ENCODE measurements at regions not wholly inside any gene's neighbourhood (a gene's known extent, or its start where the extent isn't known, plus 50 kb on each side); places are given as distances from the start of the nearest gene placed in this dataset.

DNA sequence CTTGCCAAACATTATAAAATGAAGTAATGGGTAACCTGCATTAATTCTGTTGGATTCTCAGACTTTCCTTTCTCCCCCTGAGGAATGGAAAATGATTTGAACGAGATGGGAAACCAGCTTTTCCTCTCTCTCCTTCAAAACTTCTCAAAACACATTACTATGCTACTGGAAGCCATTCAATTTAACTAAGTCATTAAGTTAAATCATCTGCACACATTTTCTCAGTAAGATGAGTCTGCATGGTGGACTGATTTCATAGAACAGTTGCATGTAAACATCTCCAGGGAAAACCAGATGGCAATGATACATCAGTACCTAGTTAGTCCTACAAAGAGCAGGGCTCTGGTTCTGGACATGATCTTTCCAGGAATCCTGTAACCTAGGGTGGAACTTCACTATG lies 59.9 kb downstream of the BMP4 start:
- Mint-ChIP-seq H3K27ac (no peak overlapping the region), H3K36me3 (ENCODE audit: low read depth) (no peaks in the 10 kb centered on the region), H3K9me3 (no peaks in the 10 kb centered on the region), H3K27me3 (ENCODE audit: insufficient read depth) (no peaks in the 10 kb centered on the region), H3K4me3 (no peak overlapping the region), H3K4me1 (ENCODE audit: low read depth) (peaks cover 9% of the 10 kb centered on the region)
- DNase-seq (ENCODE audit: low spot score): no peak
- intact Hi-C loops (cut with micrococcal nuclease): no loop called here

DNA sequence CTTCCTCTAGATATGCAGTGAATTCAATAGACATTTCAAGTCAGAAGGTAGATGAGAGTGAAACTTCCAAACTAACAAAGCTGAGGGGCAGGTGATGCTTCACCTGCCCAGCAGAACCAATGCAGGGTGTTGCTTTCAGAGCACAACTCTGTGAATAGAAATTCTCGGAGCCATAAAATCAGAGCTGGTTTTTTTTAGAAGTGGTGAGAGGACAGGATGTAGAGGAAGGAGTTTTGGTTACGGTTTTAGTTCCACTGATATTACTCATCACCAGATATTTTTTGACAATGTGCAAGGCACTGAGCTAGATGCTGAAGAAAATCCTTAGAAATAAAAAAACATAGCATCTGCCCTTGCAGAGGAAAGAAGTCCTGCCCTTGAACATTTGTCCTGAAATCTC lies 62.2 kb downstream of the BMP4 start:
- no peaks in the 10 kb centered on the region for H3K36me3 Mint-ChIP-seq (ENCODE audit: low read depth)
- no peak overlapping the region for H3K4me3 Mint-ChIP-seq
- H3K4me1 Mint-ChIP-seq (ENCODE audit: low read depth): peaks cover 9% of the 10 kb centered on the region
- H3K9me3 Mint-ChIP-seq: no peaks in the 10 kb centered on the region
- no peaks in the 10 kb centered on the region for H3K27me3 Mint-ChIP-seq (ENCODE audit: insufficient read depth)
- no peak for DNase-seq (ENCODE audit: low spot score)
- no peak overlapping the region for H3K27ac Mint-ChIP-seq
- intact Hi-C loops (cut with micrococcal nuclease): no loop called here

DNA sequence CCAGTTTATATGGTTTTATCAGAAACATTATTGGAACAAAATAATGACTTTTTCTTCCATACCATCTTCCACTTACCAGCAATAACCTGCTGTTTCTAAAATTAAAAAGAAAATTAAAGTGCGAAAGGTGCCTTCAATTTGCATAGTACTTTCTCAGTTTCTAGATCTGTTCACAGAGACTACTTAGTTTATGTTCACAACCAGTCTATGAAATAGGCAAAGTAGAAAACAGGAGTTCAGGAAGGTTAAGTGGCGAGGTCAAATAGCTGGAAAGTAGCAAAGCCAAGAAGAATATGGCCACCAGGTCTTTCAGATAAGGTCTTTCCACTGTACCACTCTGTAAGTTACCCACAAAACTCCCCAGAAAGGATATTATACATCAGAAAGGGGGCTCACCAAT lies 63.3 kb downstream of the BMP4 start:
- H3K9me3 Mint-ChIP-seq: no peaks in the 10 kb centered on the region
- H3K27me3 Mint-ChIP-seq (ENCODE audit: insufficient read depth): no peaks in the 10 kb centered on the region
- intact Hi-C loops (cut with micrococcal nuclease): no loop called here
- no peaks in the 10 kb centered on the region for H3K36me3 Mint-ChIP-seq (ENCODE audit: low read depth)
- H3K4me3 Mint-ChIP-seq: no peak overlapping the region
- no peak for DNase-seq (ENCODE audit: low spot score)
- peaks cover 9% of the 10 kb centered on the region for H3K4me1 Mint-ChIP-seq (ENCODE audit: low read depth)
- H3K27ac Mint-ChIP-seq: no peak overlapping the region

DNA sequence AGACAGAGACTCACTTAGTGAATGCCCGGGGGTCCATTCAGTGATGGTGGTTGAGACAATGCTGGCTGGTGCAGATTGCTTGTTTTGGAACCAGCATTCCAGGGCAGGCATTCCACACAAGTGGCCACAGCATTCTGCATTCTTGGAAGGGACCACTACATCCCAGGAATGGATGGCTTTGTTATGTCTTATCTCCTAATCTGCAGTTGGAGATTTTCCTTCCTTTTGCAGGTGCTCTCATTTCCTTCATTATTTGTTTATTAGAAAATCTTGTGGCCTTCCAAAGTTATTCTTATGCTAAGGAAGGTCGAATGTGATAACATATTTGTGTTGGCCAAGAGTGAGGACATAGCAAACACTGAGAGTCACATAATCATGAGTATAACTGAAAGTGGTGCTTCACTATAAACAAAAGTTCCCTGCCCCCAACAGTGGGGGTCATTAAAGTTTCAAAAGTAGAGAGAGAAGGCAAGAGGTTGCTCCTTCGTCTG lies 66.0 kb downstream of the BMP4 start:
- no peaks in the 10 kb centered on the region for H3K27me3 Mint-ChIP-seq (ENCODE audit: insufficient read depth)
- H3K4me1 Mint-ChIP-seq (ENCODE audit: low read depth): peaks cover 9% of the 10 kb centered on the region
- no peak for DNase-seq (ENCODE audit: low spot score)
- no peaks in the 10 kb centered on the region for H3K9me3 Mint-ChIP-seq
- no peaks in the 10 kb centered on the region for H3K36me3 Mint-ChIP-seq (ENCODE audit: low read depth)
- no peak overlapping the region for H3K27ac Mint-ChIP-seq
- H3K4me3 Mint-ChIP-seq: no peak overlapping the region
- intact Hi-C loops (cut with micrococcal nuclease): no loop called here

DNA sequence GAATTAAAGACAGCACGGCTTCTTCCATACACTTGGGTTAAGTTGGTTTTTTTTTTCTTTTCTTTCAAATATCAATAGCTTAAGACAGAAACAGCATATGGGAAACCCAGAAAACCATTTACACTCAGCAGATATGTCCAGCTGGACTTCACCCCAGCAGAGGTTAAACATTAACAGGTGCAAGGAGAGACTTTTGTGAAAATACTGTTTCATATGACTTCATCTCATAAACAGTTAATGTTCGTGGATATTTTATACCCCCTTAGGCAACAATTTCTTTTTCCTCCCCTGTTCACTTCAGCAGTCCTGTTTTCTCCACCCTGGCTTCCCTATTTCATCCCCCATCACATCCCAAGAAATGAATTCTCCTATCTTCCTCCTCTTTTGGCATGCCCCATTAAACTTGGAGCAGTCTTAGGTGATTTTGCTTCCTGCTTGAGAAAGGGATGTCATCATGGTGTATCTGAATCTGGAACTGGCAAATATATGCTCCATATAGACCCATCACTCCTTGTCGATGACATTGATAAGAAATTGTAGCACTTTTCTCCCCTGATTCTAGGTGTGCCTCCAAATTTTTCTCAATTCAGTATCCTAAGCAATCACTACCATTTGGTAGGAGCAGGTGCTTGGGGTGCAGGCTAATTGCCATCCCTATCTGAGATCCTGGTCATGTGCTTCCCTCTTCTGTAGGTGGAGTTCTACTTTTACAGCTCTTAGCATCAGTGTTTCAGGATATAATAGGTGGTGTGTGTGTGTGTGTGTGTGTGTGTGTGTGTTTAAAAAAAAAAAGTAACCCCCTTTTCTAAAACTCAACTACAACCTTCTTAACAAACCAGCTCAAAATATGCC lies 67.9 kb downstream of the BMP4 start:
- intact Hi-C loops (cut with micrococcal nuclease): no loop called here
- Mint-ChIP-seq H3K9me3 (no peaks in the 10 kb centered on the region), H3K4me1 (ENCODE audit: low read depth) (peaks cover under 1% of the 10 kb centered on the region), H3K27ac (no peak overlapping the region), H3K27me3 (ENCODE audit: insufficient read depth) (no peaks in the 10 kb centered on the region), H3K36me3 (ENCODE audit: low read depth) (no peaks in the 10 kb centered on the region), H3K4me3 (no peak overlapping the region)
- no peak for DNase-seq (ENCODE audit: low spot score)

DNA sequence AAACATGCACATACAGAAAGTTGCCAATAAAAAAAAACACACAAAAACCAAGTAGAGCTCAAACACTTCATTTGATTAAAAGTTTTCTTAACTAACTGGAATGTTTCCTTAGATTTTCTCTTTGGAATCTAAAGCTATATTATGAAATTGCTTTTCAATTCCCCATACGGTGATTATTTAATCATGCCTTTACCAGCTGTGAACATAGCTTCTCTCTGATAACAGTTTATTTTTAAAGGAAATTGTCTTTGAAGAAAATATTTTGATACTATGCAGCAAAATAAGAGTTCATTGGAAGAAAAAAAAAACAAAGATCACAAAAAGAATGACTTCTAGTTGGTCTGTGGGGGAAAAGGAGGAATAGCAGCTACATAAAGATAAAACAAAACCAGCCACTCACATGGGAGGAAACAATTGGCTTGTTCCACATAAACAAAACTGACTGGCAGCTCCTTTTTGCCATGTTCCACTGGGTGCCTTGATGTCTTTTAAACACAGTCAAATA lies 71.4 kb downstream of the BMP4 start:
- Mint-ChIP-seq H3K4me1 (ENCODE audit: low read depth) (no peaks in the 10 kb centered on the region), H3K36me3 (ENCODE audit: low read depth) (no peaks in the 10 kb centered on the region), H3K27me3 (ENCODE audit: insufficient read depth) (no peaks in the 10 kb centered on the region), H3K4me3 (no peak overlapping the region), H3K9me3 (no peaks in the 10 kb centered on the region), H3K27ac (no peak overlapping the region)
- DNase-seq (ENCODE audit: low spot score): no peak
- intact Hi-C loops (cut with micrococcal nuclease): no loop called here

DNA sequence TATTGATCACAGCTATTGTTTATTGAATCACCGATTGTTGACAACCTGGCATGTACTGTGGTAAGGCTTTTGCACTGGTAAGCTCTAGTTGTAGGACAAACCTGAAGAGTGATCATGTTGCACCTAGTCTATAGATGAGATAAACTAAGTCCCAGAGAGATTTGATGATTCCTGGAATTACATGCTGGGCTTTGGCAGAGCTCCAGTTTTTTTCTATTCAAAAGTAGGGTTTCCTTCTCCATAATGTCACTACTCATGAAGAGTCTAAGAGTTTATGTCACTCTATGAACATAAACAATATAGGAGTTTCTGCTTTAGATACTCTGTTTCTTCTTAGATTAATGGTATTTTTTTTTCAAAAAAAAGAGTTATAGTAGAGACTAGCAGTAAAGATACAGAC lies 72.0 kb downstream of the BMP4 start:
- Mint-ChIP-seq H3K4me3 (no peak overlapping the region), H3K9me3 (no peaks in the 10 kb centered on the region), H3K4me1 (ENCODE audit: low read depth) (no peaks in the 10 kb centered on the region), H3K36me3 (ENCODE audit: low read depth) (no peaks in the 10 kb centered on the region), H3K27ac (no peak overlapping the region), H3K27me3 (ENCODE audit: insufficient read depth) (no peaks in the 10 kb centered on the region)
- intact Hi-C loops (cut with micrococcal nuclease): no loop called here
- DNase-seq (ENCODE audit: low spot score): no peak

DNA sequence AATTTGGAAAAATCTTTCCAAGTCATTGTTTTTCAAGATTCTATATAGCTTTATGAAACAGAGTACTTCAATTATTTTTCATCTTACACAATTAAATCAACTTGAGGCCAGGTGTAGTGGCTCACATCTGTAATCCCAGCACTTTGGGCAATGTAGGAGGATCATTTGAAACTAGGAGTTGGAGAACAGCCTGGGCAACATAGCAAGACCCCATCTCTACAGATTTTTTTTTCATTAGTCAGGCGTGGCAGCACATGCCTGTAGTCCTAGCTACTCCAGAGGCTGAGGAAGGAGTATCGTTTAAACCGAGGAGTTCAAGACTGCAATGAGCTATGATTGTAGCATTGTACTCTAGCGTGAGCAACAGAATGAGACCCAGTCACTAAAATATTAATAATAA lies 72.9 kb downstream of the BMP4 start:
- Mint-ChIP-seq H3K27ac (no peak overlapping the region), H3K4me3 (no peak overlapping the region), H3K9me3 (no peaks in the 10 kb centered on the region), H3K36me3 (ENCODE audit: low read depth) (no peaks in the 10 kb centered on the region), H3K27me3 (ENCODE audit: insufficient read depth) (no peaks in the 10 kb centered on the region), H3K4me1 (ENCODE audit: low read depth) (no peaks in the 10 kb centered on the region)
- no peak for DNase-seq (ENCODE audit: low spot score)
- intact Hi-C loops (cut with micrococcal nuclease): no loop called here

DNA sequence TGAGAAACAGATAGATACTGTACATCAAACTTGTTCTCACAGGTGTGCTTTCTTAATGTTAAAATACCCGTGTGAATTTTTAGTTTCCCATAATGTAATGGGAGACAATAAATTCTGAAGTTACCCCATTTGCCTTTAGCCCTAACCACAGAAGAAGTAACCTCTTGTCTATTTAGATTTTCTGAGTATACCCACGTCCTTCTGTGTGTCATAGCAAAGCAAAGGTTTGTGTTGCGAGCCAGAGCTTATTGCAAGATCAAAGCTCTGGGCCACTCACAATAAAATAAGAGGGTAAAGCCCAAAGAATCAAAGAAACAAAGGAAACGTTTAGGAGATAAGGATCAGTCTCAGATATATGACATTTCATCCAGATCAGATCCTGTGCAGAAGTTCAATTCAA lies 73.9 kb downstream of the BMP4 start:
- no peaks in the 10 kb centered on the region for H3K9me3 Mint-ChIP-seq
- no peaks in the 10 kb centered on the region for H3K36me3 Mint-ChIP-seq (ENCODE audit: low read depth)
- no peaks in the 10 kb centered on the region for H3K27me3 Mint-ChIP-seq (ENCODE audit: insufficient read depth)
- no peak overlapping the region for H3K4me3 Mint-ChIP-seq
- H3K27ac Mint-ChIP-seq: no peak overlapping the region
- intact Hi-C loops (cut with micrococcal nuclease): no loop called here
- no peak for DNase-seq (ENCODE audit: low spot score)
- H3K4me1 Mint-ChIP-seq (ENCODE audit: low read depth): no peaks in the 10 kb centered on the region

DNA sequence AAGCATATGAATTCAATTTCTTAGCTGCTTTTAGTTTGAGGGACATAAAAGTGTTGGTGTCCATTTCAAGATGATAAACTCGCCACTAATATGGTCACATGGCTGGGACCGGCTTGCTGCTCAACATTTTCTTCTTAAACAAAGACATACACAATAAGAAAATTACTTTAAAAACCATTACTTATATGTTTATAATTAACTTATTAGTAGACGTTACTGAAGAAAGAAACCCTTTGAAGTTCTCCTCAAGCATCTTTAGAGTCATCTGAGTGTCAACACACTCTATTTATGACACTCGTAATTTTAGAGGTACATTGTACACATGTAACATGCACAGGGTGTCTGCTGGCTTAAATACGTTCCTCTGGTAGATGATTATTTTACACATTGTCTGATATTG lies 74.7 kb downstream of the BMP4 start:
- no peak for DNase-seq (ENCODE audit: low spot score)
- intact Hi-C loops (cut with micrococcal nuclease): no loop called here
- Mint-ChIP-seq H3K4me1 (ENCODE audit: low read depth) (no peaks in the 10 kb centered on the region), H3K9me3 (no peaks in the 10 kb centered on the region), H3K27me3 (ENCODE audit: insufficient read depth) (no peaks in the 10 kb centered on the region), H3K4me3 (no peak overlapping the region), H3K36me3 (ENCODE audit: low read depth) (no peaks in the 10 kb centered on the region), H3K27ac (no peak overlapping the region)

DNA sequence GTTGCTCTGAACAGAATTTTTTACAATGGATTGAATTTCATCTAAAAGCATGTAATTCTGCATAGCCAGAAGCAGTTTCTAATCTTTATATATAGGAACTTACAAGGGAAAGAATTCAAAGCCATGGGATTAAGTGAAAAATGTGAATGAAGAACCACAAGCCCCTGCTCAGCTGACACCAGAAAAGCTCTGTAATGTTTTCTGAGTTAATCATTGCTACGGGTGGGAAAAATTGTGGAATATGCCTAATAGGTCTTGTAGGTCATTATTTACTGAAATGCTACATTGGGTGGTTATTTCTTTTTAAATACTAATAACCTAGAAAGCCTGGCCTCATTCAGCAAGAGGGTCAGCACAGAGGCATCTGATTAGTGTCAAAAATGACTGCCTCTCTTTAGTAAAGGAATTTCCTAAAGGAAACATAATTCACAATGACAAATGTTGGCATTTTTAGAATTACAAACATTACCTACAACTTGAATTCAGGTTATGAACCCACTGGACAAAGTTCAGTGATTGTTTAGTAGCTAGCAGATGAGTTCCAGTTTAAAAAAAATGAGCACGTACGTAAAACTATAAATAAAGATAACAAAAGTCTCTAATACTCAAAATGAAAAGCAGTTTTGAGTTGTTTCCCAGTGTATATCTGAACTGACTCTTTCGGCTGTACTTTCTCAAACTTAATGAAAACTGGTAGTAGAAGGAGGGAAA lies 75.3 kb downstream of the BMP4 start:
- intact Hi-C loops (cut with micrococcal nuclease): no loop called here
- Mint-ChIP-seq H3K27ac (no peak overlapping the region), H3K36me3 (ENCODE audit: low read depth) (no peaks in the 10 kb centered on the region), H3K9me3 (peaks cover 4% of the 10 kb centered on the region), H3K4me1 (ENCODE audit: low read depth) (no peaks in the 10 kb centered on the region), H3K4me3 (no peak overlapping the region), H3K27me3 (ENCODE audit: insufficient read depth) (no peaks in the 10 kb centered on the region)
- no peak for DNase-seq (ENCODE audit: low spot score)

DNA sequence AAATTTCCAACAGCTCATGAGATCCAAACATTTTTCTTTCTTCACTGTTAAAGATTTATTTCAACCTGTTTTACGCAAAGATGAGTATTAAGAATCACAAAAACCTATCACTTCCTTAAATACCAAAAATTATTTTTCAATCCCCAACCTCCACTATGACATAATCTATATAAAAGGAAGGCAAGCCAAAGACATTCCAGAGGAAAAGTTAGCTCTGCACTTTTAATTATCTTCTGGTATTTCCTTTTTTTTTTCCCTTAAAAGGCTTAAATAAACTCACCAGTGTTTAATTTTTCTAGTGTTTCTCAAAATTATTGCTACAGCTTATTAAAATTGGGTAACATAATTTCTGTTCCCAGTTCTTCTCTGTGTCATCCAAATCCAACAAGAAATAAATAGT lies 75.9 kb downstream of the BMP4 start:
- intact Hi-C loops (cut with micrococcal nuclease): no loop called here
- H3K9me3 Mint-ChIP-seq: peaks cover 6% of the 10 kb centered on the region
- no peaks in the 10 kb centered on the region for H3K27me3 Mint-ChIP-seq (ENCODE audit: insufficient read depth)
- H3K36me3 Mint-ChIP-seq (ENCODE audit: low read depth): no peaks in the 10 kb centered on the region
- no peak overlapping the region for H3K4me3 Mint-ChIP-seq
- H3K4me1 Mint-ChIP-seq (ENCODE audit: low read depth): no peaks in the 10 kb centered on the region
- no peak overlapping the region for H3K27ac Mint-ChIP-seq
- DNase-seq (ENCODE audit: low spot score): no peak

DNA sequence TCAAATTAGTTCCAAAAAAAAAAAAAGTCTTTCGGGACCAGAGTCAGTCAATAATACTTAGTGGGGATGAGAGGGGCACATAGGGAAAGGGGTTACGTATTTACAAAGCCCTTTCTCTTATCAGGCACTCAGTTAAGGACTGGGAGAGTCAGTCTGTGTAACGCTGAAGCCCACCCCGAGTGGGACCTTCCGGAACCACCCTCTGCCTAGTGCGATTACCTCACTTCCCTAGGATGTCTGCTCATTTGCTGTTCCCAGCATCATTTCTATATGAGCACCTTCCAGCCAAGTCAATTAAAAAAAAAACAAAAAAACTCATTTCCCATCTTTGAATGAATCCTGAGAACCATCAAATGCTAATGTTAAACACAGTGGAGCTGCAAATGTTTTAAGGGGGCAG lies 76.9 kb downstream of the BMP4 start:
- Mint-ChIP-seq H3K4me3 (no peak overlapping the region), H3K27ac (no peak overlapping the region)
- intact Hi-C loops (cut with micrococcal nuclease): no loop called here

More for the DNA sequence above, 76.9 kb downstream of the BMP4 start:
- DNase-seq (ENCODE audit: low spot score): no peak
- no peaks in the 10 kb centered on the region for H3K27me3 Mint-ChIP-seq (ENCODE audit: insufficient read depth)
- H3K4me1 Mint-ChIP-seq (ENCODE audit: low read depth): no peaks in the 10 kb centered on the region
- peaks cover 6% of the 10 kb centered on the region for H3K9me3 Mint-ChIP-seq
- H3K36me3 Mint-ChIP-seq (ENCODE audit: low read depth): no peaks in the 10 kb centered on the region

Measured in activated T-helper 1 cell treated with anti-CD3 and anti-CD28 coated beads, Interleukin-12 subunit alpha, Interleukin-12 subunit beta, Interleukin-2, Interleukin-4 antibody, amounts not matched to agents 30 ng/mL and 10 ng/mL and 1 ng/mL, durations not matched to agents 14 hours and 24 hours and 36 hours (primary cell).